WI38 (cell line): ENCODE measurements at regions not wholly inside any gene's neighbourhood (a gene's known extent, or its start where the extent isn't known, plus 50 kb on each side); places are given as distances from the start of the nearest gene placed in this dataset.
A peak's percentile ranks its signal among the peaks of the same experiment; 100 is the strongest.

ENCODE experiments used
- H3K4me3 ChIP-seq: 2 replicates; pipeline ENCODE4 v1.5.1; 2011; ENCODE audit warnings: low read depth, mild to moderate bottlenecking, control low read depth, low read length
- TF ChIP-seq, protein P1 (sequence below): IDR thresholded peaks from 2 replicates; pipeline ENCODE4 v1.5.1; 2012; ENCODE audit warnings: low read depth, mild to moderate bottlenecking, control low read depth, low read length

DNA sequence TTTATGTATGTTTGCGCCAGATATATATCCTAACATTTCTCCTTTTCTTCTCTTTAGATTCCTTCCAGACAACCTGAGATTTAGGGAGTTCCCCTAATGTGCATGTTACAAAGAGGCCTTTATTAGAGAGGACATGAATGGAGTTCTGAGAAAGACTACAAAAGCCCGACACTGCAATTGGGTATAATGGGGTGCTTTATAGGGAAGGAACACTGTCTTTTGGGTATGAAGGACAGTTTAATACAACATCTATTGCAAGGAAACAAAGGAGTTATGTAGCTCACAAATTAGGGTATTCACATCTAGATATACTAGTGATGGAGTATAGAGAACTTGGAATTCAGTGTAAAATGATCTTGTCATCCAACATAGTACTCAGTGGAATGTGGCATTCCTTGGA is 383.8 kb downstream of the FIGN start:
- TF ChIP-seq, protein P1, sequence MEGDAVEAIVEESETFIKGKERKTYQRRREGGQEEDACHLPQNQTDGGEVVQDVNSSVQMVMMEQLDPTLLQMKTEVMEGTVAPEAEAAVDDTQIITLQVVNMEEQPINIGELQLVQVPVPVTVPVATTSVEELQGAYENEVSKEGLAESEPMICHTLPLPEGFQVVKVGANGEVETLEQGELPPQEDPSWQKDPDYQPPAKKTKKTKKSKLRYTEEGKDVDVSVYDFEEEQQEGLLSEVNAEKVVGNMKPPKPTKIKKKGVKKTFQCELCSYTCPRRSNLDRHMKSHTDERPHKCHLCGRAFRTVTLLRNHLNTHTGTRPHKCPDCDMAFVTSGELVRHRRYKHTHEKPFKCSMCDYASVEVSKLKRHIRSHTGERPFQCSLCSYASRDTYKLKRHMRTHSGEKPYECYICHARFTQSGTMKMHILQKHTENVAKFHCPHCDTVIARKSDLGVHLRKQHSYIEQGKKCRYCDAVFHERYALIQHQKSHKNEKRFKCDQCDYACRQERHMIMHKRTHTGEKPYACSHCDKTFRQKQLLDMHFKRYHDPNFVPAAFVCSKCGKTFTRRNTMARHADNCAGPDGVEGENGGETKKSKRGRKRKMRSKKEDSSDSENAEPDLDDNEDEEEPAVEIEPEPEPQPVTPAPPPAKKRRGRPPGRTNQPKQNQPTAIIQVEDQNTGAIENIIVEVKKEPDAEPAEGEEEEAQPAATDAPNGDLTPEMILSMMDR = no peak
- no peak overlapping the region for H3K4me3 ChIP-seq

GRCh38 chr2:163351143-163351542 is 384.7 kb downstream of the FIGN start:
- TF ChIP-seq, protein P1 = no peak
- no peak overlapping the region for H3K4me3 ChIP-seq

DNA sequence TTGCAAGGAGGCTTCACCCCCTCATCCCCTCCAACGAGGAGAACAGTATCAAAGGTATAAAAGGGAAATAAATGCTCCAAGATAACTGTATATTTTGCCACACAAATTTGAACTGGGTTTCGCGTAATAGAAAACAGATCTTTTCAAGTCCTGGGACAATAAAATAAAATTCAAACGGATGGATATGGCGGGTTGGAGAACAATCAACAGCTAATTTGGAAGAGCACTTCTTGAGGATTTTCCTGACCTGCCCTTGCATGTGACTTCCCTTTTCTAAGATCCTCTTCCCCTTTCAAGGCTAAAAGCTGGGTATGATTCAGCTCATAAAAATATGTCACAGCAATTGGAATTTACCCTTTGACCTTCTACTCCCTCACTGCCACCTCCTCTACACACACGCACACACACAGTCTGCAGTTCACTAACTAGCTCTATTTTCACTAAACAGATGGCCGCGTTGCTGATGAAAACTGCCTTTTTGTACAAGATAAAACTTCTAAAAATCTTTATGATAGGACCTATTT is 386.9 kb downstream of the FIGN start:
- TF ChIP-seq, protein P1 = no peak
- peak overlapping the region; percentile 53 for H3K4me3 ChIP-seq

GRCh38 chr2:163347982-163348856 is 387.6 kb downstream of the FIGN start:
- H3K4me3 ChIP-seq = peak overlapping the region; percentile 53
- TF ChIP-seq, protein P1 = no peak

DNA sequence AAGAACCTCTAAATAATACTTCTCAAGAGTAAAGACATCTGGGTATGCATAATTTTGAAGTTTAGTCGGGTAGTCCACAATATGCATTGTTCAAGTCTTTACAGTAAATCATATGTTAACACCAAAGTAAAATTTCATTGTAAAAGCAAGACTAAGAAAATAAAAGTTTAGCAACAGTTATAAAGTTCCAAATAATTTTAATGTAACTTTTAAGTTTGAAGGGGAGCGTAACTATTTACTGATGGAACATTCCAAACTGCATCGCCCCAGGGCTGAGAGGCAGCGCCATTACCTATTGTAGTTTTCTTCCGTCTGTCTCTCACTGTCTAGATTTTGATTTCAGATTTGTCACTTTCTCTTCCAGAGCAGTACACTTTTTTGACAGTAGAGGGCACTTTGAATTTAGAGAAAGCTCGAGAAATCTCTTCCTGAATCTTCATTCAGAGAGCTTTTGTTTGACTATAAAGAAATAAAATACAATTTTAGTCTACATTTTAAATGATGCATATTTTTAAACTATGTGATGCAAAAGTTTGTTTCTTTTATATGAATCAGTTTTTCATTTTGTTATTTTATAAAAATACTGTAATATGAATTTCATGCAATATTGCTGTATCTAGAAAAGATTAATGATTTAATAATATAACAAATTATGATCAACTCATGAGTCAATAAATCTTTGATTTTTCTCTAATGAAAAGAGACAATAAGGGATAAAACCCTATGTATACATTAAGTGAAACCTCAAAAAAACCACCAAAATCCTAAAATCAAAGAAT is 389.8 kb downstream of the FIGN start:
- TF ChIP-seq, protein P1 = peak; percentile 49; the same call in 1 of the 2 replicates
- no peak overlapping the region for H3K4me3 ChIP-seq

DNA sequence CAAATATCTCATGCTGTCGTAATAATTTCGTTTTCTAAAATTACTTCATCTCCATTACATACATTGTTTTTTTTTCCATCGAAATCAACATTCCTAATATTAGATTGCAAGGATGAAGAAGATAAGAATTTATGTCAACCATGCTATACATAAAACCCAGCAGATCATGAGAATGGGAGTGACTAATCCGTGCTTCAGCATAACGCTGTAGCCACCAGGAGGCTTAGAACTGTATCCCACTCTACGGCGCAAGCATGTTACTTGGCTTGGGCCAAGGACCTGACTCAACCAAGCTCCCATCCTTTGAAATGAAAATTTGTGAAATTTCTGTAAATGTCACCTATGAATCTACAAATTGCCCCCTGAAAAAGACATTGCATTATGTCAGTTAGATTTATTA is 392.5 kb downstream of the FIGN start:
- no peak overlapping the region for H3K4me3 ChIP-seq
- TF ChIP-seq, protein P1 = no peak
